Stomach (tissue), 8 donors: ENCODE measurements at regions not wholly inside any gene's neighbourhood (a gene's known extent, or its start where the extent isn't known, plus 50 kb on each side); places are given as distances from the start of the nearest gene placed in this dataset.

Experiments used
- DNase-seq, 2 donors: peaks; one replicate each; pipeline versions ENCODE4 v3.0.0 to v3.0.0-alpha.2; 2013 to 2019
- H3K27ac ChIP-seq, 5 donors: fragments of 200-600 bp in 4 of 5; sonication (generic) in 4 of 5; one replicate each; pipeline ENCODE4 v1.5.1; 2013 to 2019; ENCODE audit warnings: mild to moderate bottlenecking in 1 of 5, moderate library complexity in 1 of 5
- H3K27me3 ChIP-seq, 3 donors: fragments of 200-600 bp; sonication (generic); one replicate each; pipeline ENCODE4 v1.5.1; 2017 to 2019; ENCODE audit warnings: mixed run types in 1 of 3
- H3K36me3 ChIP-seq, 4 donors: fragments of 200-600 bp; sonication (generic); 1 replicate in 3 of 4; 2 replicates in 1 of 4; pipeline ENCODE4 v1.5.1; 2016 to 2019
- H3K4me1 ChIP-seq, 4 donors: fragments of 200-600 bp; sonication (generic); one replicate each; pipeline ENCODE4 v1.5.1; 2016 to 2019
- H3K4me3 ChIP-seq, 4 donors: fragments of 200-600 bp; sonication (generic) in 3 of 4; one replicate each; pipeline ENCODE4 v1.5.1; 2016 to 2019; ENCODE audit warnings: mild to moderate bottlenecking in 1 of 4
- H3K9me3 ChIP-seq, 4 donors: fragments of 200-600 bp; sonication (generic); one replicate each; pipeline ENCODE4 v1.5.1; 2016 to 2019
- EP300 ChIP-seq: sonication (generic); formaldehyde crosslinking; IDR thresholded peaks from one replicate; pipeline ENCODE4 v1.6.1; 2017; ENCODE audit warnings: antibody characterized with exemption
- POLR2A ChIP-seq, 4 donors: fragments of 450-650 bp; IDR thresholded peaks; one replicate each; pipeline ENCODE4 v1.6.1; 2016; ENCODE audit warnings: antibody characterized with exemption in 4 of 4, control low read depth in 2 of 4, mild to moderate bottlenecking in 1 of 4, moderate library complexity in 1 of 4
- POLR2AphosphoS5 ChIP-seq, 3 donors: sonication (generic); formaldehyde crosslinking; IDR thresholded peaks; one replicate each; pipeline ENCODE4 v1.6.1; 2016; ENCODE audit warnings: antibody characterized with exemption in 3 of 3
- WGBS, 5 donors: extraction: QIAGEN DNeasy Blood & Tissue Kit in 3 of 5; methylation state at CpG; one replicate each; pipeline versions ENCODE4 v1.1.5 to v1.1.7; 2013 to 2018; 5-methylcytosine and 5-hydroxymethylcytosine counted together
- intact Hi-C: fragments of 100-400 bp; cut with DNase I; formaldehyde crosslinking; loops from one replicate; pipeline ENCODE4 v1.15.1; 2023; ENCODE audit warnings: low total_unique reads
- TF ChIP-seq, protein P1 (sequence below), 7 experiments: fragments of 450-650 bp in 4 of 7; fragments of 200-600 bp in 3 of 7; sonication (generic) in 3 of 7; IDR thresholded peaks; one replicate each; pipeline ENCODE4 v1.5.1; 2016 to 2019; ENCODE audit warnings: antibody characterized with exemption in 7 of 7, control low read depth in 2 of 7, mild to moderate bottlenecking in 1 of 7
- donor health status: healthy with polysubstance abuse.
- donor health status: Bipolar disorder and iron deficiency.
- donor health status: healthy.

DNA sequence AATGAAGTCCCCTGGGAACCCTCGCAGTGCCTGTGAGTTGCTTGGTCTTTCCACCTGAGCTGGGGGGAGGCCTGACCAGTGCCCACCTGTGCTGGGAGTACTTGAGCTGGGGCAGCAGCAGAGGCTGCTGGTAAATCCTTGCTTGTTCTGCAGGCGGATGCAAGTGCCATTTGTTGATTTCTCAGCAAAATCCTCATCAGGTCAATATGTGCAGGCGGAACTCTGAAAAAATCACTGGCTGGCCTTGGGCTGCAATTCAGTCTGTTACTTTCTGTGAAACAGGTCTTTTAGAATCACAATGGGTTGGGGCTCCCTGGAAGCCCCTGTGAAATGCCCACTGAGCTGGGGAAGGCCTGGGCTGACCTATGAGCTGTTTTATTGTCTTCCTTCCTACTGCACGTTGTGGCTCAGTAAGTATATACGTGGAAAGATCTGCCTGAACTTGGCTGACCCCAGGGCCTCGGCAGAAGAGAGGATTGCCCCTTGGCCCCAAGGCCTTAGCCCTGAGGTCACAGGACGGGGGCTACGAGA lies 182.0 kb upstream of the RGMA start:
- H3K27ac ChIP-seq = no peak overlapping the region
- 60 to 71% (median 62%) methylated on average over 8 of the region's 8 CpGs for WGBS, 5 donors
- H3K4me3 ChIP-seq = no peak overlapping the region
- no peak for DNase-seq
- TF ChIP-seq, protein P1, sequence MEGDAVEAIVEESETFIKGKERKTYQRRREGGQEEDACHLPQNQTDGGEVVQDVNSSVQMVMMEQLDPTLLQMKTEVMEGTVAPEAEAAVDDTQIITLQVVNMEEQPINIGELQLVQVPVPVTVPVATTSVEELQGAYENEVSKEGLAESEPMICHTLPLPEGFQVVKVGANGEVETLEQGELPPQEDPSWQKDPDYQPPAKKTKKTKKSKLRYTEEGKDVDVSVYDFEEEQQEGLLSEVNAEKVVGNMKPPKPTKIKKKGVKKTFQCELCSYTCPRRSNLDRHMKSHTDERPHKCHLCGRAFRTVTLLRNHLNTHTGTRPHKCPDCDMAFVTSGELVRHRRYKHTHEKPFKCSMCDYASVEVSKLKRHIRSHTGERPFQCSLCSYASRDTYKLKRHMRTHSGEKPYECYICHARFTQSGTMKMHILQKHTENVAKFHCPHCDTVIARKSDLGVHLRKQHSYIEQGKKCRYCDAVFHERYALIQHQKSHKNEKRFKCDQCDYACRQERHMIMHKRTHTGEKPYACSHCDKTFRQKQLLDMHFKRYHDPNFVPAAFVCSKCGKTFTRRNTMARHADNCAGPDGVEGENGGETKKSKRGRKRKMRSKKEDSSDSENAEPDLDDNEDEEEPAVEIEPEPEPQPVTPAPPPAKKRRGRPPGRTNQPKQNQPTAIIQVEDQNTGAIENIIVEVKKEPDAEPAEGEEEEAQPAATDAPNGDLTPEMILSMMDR (IDR thresholded peaks at IDR 0.05) = no peak
- H3K9me3 ChIP-seq = peaks cover 0 to 47% (median 21%) of the 10 kb centered on the region in 4 donors
- H3K36me3 ChIP-seq = no peaks in the 10 kb centered on the region
- H3K4me1 ChIP-seq = no peaks in the 10 kb centered on the region
- no peaks in the 10 kb centered on the region for H3K27me3 ChIP-seq
- intact Hi-C loops = no loop called here

DNA sequence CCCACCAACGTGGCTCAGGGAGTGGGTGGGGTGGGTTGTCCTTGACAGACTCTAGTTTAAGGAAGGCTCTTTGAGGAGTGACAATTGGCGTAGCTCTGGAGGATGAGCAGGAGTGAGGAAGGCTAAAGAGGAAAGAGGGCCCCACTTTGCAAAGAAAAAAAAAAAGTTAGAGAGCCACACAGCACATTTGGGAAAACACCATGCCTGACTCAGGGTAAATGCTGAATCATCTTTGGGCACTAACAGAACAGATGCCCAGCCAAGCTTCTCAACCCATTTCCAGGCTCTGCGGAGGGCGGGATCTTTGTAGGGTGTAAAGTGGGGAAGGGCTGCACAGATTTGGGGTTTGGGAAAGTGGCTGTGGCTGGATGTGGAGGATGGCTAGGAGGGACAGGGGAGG lies 179.1 kb upstream of the RGMA start:
- 79 to 90% (median 87%) methylated on average over 4 of the region's 4 CpGs for WGBS, 5 donors
- Histone ChIP-seq H3K9me3 (peaks cover 0 to 48% (median 21%) of the 10 kb centered on the region in 4 donors), H3K4me1 (no peaks in the 10 kb centered on the region), H3K36me3 (no peaks in the 10 kb centered on the region), H3K4me3 (no peak overlapping the region), H3K27me3 (no peaks in the 10 kb centered on the region), H3K27ac (no peak overlapping the region)
- intact Hi-C loops = no loop called here
- no peak for DNase-seq
- TF ChIP-seq POLR2A (IDR thresholded peaks at IDR 0.05) (no peak), POLR2AphosphoS5 (IDR thresholded peaks at IDR 0.05) (no peak), EP300 (no peak)
- TF ChIP-seq, protein P1 (IDR thresholded peaks at IDR 0.05) = no peak

DNA sequence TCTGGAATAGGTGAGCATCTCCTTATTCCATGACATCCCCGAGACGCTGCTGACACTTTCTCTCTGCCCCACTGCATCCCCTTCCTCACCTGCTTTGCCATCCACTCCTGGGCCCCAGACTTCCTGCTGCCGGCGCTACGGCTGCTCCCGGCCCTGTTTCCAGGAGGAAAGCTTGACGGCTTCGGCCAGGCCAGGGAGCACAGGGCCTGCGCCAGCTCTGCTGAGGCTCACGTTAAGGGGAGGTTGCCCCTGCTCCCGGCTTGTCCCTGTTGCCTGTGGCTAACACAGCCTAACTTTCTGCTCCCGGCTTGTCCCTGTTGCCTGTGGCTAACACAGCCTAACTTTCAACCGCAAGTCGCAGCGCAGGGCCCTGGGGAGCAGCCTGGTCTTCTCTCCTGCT lies 177.3 kb upstream of the RGMA start:
- H3K27ac ChIP-seq = no peak overlapping the region
- H3K27me3 ChIP-seq = no peaks in the 10 kb centered on the region
- no peaks in the 10 kb centered on the region for H3K4me1 ChIP-seq
- TF ChIP-seq POLR2A (IDR thresholded peaks at IDR 0.05) (no peak), EP300 (no peak), POLR2AphosphoS5 (IDR thresholded peaks at IDR 0.05) (no peak)
- TF ChIP-seq, protein P1 (IDR thresholded peaks at IDR 0.05) = no peak
- no peak for DNase-seq
- intact Hi-C loops = no loop called here
- no peak overlapping the region for H3K4me3 ChIP-seq
- WGBS, 5 donors = 75 to 87% (median 83%) methylated on average over 12 to 15 of the region's 15 CpGs
- no peaks in the 10 kb centered on the region for H3K36me3 ChIP-seq
- peaks cover 0 to 33% (median 13%) of the 10 kb centered on the region in 4 donors for H3K9me3 ChIP-seq

DNA sequence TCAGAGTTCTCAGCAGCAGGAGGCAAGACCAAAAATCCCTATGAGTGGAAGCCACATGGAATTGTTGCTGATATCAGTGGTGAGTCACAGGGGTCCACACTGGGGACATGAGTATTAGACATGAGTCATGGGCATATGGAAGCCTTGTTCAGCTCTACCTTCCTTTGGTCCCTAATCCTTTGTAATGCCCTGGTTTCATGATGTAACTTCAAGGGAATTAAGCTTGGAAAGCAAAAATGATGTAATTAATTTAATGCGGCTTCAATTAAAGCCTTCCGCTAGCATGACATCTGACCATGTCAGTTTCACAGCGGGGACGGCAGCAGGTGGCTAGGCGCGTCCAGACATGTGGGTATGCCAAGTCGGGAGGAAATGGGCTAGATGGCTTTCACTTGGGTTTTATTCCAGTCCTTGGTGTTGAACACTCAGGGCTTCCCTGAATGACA lies 176.1 kb upstream of the RGMA start:
- no peaks in the 10 kb centered on the region for H3K4me1 ChIP-seq
- no peak overlapping the region for H3K27ac ChIP-seq
- peaks cover 0 to 23% (median 5%) of the 10 kb centered on the region in 4 donors for H3K9me3 ChIP-seq
- 68 to 96% (median 79%) methylated on average over 7 of the region's 7 CpGs for WGBS, 5 donors
- DNase-seq = no peak
- no peak for TF ChIP-seq EP300
- TF ChIP-seq POLR2A (IDR thresholded peaks at IDR 0.05) = no peak
- no peak for TF ChIP-seq POLR2AphosphoS5 (IDR thresholded peaks at IDR 0.05)
- TF ChIP-seq, protein P1 (IDR thresholded peaks at IDR 0.05) = no peak
- intact Hi-C loops = no loop called here
- H3K4me3 ChIP-seq = no peak overlapping the region
- H3K27me3 ChIP-seq = no peaks in the 10 kb centered on the region
- no peaks in the 10 kb centered on the region for H3K36me3 ChIP-seq
